HEK293 (cell line): ENCODE measurements at regions not wholly inside any gene's neighbourhood (a gene's known extent, or its start where the extent isn't known, plus 50 kb on each side); places are given as distances from the start of the nearest gene placed in this dataset.

ENCODE experiments used
- CTCF ChIA-PET: fragments of 350-600 bp; formaldehyde crosslinking; extraction: SDS; loops from one replicate; lab custom pipeline; 2021; ENCODE audit warnings: antibody characterized with exemption; lab: Yijun Ruan, JAX
- POLR2A ChIA-PET: fragments of 300-600 bp; formaldehyde crosslinking; extraction: SDS; loops from one replicate; lab custom pipeline; 2020; ENCODE audit warnings: antibody characterized with exemption, inconsistent platforms; lab: Yijun Ruan, JAX
- H3K27ac ChIP-seq: fragments of 200-500 bp; sonication (Bioruptor generic); 2 replicates; pipeline ENCODE4 v1.5.1; 2014; ENCODE audit warnings: low read depth, low read length, control low read depth, inconsistent platforms; ENCODE audit errors: extremely low read depth
- H3K36me3 ChIP-seq, 2 experiments: fragments of 200-500 bp in 1 of 2; sonication (Bioruptor generic) in 1 of 2; 1 replicate in 1 of 2; 2 replicates in 1 of 2; pipeline ENCODE4 v1.5.1; 2014 to 2017; ENCODE audit warnings: inconsistent platforms in 2 of 2, low read length in 2 of 2; ENCODE audit not compliant: control insufficient read depth in 2 of 2, insufficient read depth in 1 of 2
- H3K4me1 ChIP-seq: fragments of 200-500 bp; sonication (Bioruptor generic); 2 replicates; pipeline ENCODE4 v1.5.1; 2014; ENCODE audit warnings: mild to moderate bottlenecking, low read length, inconsistent platforms; ENCODE audit not compliant: control insufficient read depth, insufficient read depth
- H3K4me3 ChIP-seq: 2 replicates; pipeline ENCODE4 v1.5.1; 2011; ENCODE audit warnings: low read depth, mild to moderate bottlenecking, control low read depth, low read length, moderate library complexity
- H3K9me3 ChIP-seq: fragments of 200-500 bp; sonication (Bioruptor generic); 2 replicates; pipeline ENCODE4 v1.5.1; 2014; ENCODE audit warnings: low read depth, low read length, inconsistent platforms; ENCODE audit not compliant: control insufficient read depth, insufficient read depth
- EGR2 ChIP-seq: fragments of 450-650 bp; formaldehyde crosslinking; IDR thresholded peaks from 2 replicates; pipeline ENCODE4 v1.5.1; 2016; ENCODE audit warnings: low read depth, missing biosample characterization, missing genetic modification characterization
- KLF10 ChIP-seq: fragments of 450-650 bp; IDR thresholded peaks from 2 replicates; pipeline ENCODE4 v1.5.1; 2018; ENCODE audit warnings: missing biosample characterization, mild to moderate bottlenecking, missing genetic modification characterization
- KLF16 ChIP-seq: fragments of 450-650 bp; formaldehyde crosslinking; IDR thresholded peaks from 2 replicates; pipeline ENCODE4 v1.5.1; 2017; ENCODE audit warnings: missing biosample characterization, missing genetic modification characterization
- KLF7 ChIP-seq: fragments of 450-650 bp; formaldehyde crosslinking; IDR thresholded peaks from 2 replicates; pipeline ENCODE4 v1.5.1; 2016; ENCODE audit warnings: missing biosample characterization, missing genetic modification characterization, borderline replicate concordance
- REPIN1 ChIP-seq: fragments of 450-650 bp; formaldehyde crosslinking; IDR thresholded peaks from 2 replicates; pipeline ENCODE4 v1.5.1; 2017; ENCODE audit warnings: missing biosample characterization, missing genetic modification characterization, low read depth
- SCRT1 ChIP-seq: fragments of 450-650 bp; formaldehyde crosslinking; IDR thresholded peaks from 2 replicates; pipeline ENCODE4 v1.5.1; 2016; ENCODE audit warnings: missing biosample characterization, missing genetic modification characterization, borderline replicate concordance
- SP7 ChIP-seq: fragments of 450-650 bp; formaldehyde crosslinking; IDR thresholded peaks from 2 replicates; pipeline ENCODE4 v1.5.1; 2016; ENCODE audit warnings: missing biosample characterization, missing genetic modification characterization
- ZIC2 ChIP-seq: fragments of 450-650 bp; formaldehyde crosslinking; IDR thresholded peaks from 2 replicates; pipeline ENCODE4 v1.5.1; 2016; ENCODE audit warnings: missing biosample characterization, missing genetic modification characterization
- ZNF2 ChIP-seq: fragments of 450-650 bp; formaldehyde crosslinking; IDR thresholded peaks from 2 replicates; pipeline ENCODE4 v1.5.1; 2016; ENCODE audit warnings: missing biosample characterization, missing genetic modification characterization
- ZNF211 ChIP-seq: fragments of 450-650 bp; formaldehyde crosslinking; IDR thresholded peaks from 2 replicates; pipeline ENCODE4 v1.5.1; 2016; ENCODE audit warnings: low read depth, missing biosample characterization, missing genetic modification characterization
- ZNF221 ChIP-seq: fragments of 450-650 bp; formaldehyde crosslinking; IDR thresholded peaks from 2 replicates; pipeline ENCODE4 v1.5.1; 2017; ENCODE audit warnings: missing biosample characterization, missing genetic modification characterization, borderline replicate concordance
- ZNF23 ChIP-seq: fragments of 450-650 bp; formaldehyde crosslinking; IDR thresholded peaks from 2 replicates; pipeline ENCODE4 v1.5.1; 2016; ENCODE audit warnings: missing biosample characterization, missing genetic modification characterization, borderline replicate concordance
- ZNF274 ChIP-seq, 2 experiments: fragments of 200-500 bp in 1 of 2; fragments of 450-650 bp in 1 of 2; sonication (Bioruptor generic) in 1 of 2; formaldehyde crosslinking in 1 of 2; IDR thresholded peaks; 2 replicates each; pipeline versions ENCODE4 v1.5.1 to v1.6.1; 2014 to 2016; ENCODE audit warnings: borderline replicate concordance in 1 of 2, inconsistent platforms in 1 of 2, low read length in 1 of 2, missing biosample characterization in 1 of 2, missing genetic modification characterization in 1 of 2
- ZNF366 ChIP-seq: fragments of 450-650 bp; formaldehyde crosslinking; conservative IDR thresholded peaks from 2 replicates; pipeline ENCODE4 v1.5.1; 2016; ENCODE audit warnings: missing biosample characterization, missing genetic modification characterization
- ZNF548 ChIP-seq: fragments of 450-650 bp; formaldehyde crosslinking; IDR thresholded peaks from 2 replicates; pipeline ENCODE4 v1.5.1; 2016; ENCODE audit warnings: missing biosample characterization, missing genetic modification characterization
- ZNF600 ChIP-seq: fragments of 450-650 bp; formaldehyde crosslinking; IDR thresholded peaks from 2 replicates; pipeline ENCODE4 v1.5.1; 2016; ENCODE audit warnings: missing biosample characterization, missing genetic modification characterization
- ZNF677 ChIP-seq: fragments of 450-650 bp; IDR thresholded peaks from 2 replicates; pipeline ENCODE4 v1.5.0; 2018; ENCODE audit warnings: missing biosample characterization, mild to moderate bottlenecking, missing genetic modification characterization, moderate library complexity
- ZNF76 ChIP-seq: fragments of 450-650 bp; formaldehyde crosslinking; IDR thresholded peaks from 2 replicates; pipeline ENCODE4; 2016; ENCODE audit warnings: low read depth, missing biosample characterization, missing genetic modification characterization, borderline replicate concordance
- TF ChIP-seq, protein P1 (sequence below): fragments of 450-650 bp; formaldehyde crosslinking; IDR thresholded peaks from 2 replicates; pipeline ENCODE4 v1.5.1; 2016; ENCODE audit warnings: missing biosample characterization, missing genetic modification characterization
- TF ChIP-seq, protein P2 (sequence below): fragments of 450-650 bp; IDR thresholded peaks from 2 replicates; pipeline ENCODE4 v1.5.1; 2018; ENCODE audit warnings: missing biosample characterization, missing genetic modification characterization
- TF ChIP-seq, protein P3 (sequence below): fragments of 450-650 bp; formaldehyde crosslinking; IDR thresholded peaks from 2 replicates; pipeline ENCODE4 v1.5.1; 2016; ENCODE audit warnings: missing biosample characterization, missing genetic modification characterization
- TF ChIP-seq, protein P4 (sequence below): fragments of 450-650 bp; formaldehyde crosslinking; IDR thresholded peaks from 2 replicates; pipeline ENCODE4; 2016; ENCODE audit warnings: missing biosample characterization, missing genetic modification characterization
- TF ChIP-seq, protein P5 (sequence below): sonication (generic); formaldehyde crosslinking; IDR thresholded peaks from 2 replicates; pipeline ENCODE4 v1.8.1; 2022; ENCODE audit warnings: mild to moderate bottlenecking, moderate library complexity, missing genetic modification reagents

DNA sequence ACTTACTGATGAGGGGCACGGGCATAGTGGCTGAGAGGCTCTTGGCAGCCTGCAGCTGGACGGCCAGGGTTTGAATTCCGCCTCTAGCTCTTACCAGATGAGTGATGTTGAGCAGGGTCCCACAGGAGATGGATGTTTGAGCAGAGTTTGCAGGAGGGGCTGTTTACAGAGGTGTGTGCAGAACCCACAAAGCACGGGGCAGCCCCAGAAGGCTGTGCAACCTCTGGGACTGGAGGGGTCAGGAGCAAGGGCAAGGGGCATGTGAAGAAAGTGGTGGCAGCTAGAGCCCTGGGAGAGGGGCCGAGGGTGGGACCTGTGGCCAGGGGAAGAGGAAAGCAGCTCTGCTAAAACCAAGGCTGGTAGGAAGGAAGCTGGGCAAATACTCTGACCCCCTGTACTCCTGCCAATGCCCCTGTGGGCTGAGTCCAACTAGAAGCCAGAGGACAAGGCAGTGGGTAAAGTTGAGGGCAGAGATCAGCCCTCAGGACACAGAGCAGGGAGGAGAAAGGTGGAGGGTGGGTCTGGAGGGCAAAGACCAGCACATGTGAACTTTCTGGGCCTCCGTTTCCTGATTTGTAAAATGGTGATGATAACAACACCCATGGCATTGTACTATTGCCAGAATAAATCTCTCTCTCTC is 53.9 kb upstream of the ITGA11 start (continued):
- TF ChIP-seq, protein P1, sequence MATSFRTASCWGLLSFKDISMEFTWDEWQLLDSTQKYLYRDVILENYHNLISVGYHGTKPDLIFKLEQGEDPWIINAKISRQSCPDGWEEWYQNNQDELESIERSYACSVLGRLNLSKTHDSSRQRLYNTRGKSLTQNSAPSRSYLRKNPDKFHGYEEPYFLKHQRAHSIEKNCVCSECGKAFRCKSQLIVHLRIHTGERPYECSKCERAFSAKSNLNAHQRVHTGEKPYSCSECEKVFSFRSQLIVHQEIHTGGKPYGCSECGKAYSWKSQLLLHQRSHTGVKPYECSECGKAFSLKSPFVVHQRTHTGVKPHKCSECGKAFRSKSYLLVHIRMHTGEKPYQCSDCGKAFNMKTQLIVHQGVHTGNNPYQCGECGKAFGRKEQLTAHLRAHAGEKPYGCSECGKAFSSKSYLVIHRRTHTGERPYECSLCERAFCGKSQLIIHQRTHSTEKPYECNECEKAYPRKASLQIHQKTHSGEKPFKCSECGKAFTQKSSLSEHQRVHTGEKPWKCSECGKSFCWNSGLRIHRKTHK (tag by site-specific recombination) = no peak
- TF ChIP-seq ZNF600 (tag by site-specific recombination) = no peak
- no peak for TF ChIP-seq SP7 (tag by site-specific recombination)
- TF ChIP-seq, protein P2, sequence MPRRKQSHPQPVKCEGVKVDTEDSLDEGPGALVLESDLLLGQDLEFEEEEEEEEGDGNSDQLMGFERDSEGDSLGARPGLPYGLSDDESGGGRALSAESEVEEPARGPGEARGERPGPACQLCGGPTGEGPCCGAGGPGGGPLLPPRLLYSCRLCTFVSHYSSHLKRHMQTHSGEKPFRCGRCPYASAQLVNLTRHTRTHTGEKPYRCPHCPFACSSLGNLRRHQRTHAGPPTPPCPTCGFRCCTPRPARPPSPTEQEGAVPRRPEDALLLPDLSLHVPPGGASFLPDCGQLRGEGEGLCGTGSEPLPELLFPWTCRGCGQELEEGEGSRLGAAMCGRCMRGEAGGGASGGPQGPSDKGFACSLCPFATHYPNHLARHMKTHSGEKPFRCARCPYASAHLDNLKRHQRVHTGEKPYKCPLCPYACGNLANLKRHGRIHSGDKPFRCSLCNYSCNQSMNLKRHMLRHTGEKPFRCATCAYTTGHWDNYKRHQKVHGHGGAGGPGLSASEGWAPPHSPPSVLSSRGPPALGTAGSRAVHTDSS (tag by site-specific recombination) = no peak

DNA sequence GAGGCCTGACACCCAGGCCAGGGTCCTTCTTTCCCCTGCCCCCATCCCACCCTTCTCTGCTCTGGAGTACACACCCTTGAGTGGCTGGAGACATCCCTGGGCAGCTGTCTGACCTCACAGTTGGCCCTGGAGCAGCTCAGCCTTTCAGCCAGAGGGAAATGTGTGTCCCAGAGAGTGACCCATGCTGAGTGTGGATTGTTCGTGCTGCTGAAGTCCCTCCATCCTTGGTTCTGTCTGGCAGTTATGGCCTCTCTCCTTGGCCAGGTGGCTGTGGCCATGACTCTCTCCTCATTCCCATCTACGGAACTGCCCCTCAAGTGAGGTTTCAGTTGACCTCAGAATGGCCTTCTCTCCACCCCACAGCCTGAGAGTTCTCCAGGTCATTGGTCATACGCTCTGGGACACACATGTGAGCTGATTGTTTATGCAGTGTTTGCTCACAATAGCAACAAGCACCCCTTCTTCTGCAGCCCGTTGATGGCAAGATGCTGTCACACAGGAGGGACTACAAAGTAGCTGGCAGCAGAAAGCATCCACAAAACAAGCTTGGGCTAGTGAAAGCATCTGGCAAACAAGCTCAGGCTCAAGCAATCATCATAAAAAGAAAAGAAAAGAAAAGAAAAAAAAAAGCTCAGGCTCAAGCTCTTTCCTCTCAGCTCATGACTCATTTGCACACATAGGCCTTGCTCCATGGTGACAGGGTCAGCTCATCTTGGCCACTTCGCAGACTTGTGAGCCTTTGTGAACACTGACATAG is 55.3 kb upstream of the ITGA11 start:
- TF ChIP-seq, protein P3, sequence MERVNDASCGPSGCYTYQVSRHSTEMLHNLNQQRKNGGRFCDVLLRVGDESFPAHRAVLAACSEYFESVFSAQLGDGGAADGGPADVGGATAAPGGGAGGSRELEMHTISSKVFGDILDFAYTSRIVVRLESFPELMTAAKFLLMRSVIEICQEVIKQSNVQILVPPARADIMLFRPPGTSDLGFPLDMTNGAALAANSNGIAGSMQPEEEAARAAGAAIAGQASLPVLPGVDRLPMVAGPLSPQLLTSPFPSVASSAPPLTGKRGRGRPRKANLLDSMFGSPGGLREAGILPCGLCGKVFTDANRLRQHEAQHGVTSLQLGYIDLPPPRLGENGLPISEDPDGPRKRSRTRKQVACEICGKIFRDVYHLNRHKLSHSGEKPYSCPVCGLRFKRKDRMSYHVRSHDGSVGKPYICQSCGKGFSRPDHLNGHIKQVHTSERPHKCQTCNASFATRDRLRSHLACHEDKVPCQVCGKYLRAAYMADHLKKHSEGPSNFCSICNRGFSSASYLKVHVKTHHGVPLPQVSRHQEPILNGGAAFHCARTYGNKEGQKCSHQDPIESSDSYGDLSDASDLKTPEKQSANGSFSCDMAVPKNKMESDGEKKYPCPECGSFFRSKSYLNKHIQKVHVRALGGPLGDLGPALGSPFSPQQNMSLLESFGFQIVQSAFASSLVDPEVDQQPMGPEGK (tag by site-specific recombination) = no peak
- TF ChIP-seq, protein P4, sequence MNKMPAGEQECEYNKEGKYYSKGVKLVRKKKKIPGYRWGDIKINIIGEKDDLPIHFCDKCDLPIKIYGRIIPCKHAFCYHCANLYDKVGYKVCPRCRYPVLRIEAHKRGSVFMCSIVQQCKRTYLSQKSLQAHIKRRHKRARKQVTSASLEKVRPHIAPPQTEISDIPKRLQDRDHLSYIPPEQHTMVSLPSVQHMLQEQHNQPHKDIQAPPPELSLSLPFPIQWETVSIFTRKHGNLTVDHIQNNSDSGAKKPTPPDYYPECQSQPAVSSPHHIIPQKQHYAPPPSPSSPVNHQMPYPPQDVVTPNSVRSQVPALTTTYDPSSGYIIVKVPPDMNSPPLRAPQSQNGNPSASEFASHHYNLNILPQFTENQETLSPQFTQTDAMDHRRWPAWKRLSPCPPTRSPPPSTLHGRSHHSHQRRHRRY (tag by site-specific recombination) = no peak
- TF ChIP-seq KLF16 (tag by site-specific recombination) (no peak), ZNF76 (tag by site-specific recombination) (no peak), REPIN1 (tag by site-specific recombination) (no peak), ZIC2 (tag by site-specific recombination) (no peak), KLF7 (no peak), ZNF2 (tag by site-specific recombination) (no peak), ZNF548 (tag by site-specific recombination) (no peak), KLF10 (tag by site-specific recombination) (no peak), ZNF274 (IDR thresholded peaks at IDR 0.05; ENCODE audit: low read length) (no peak), ZNF274 (tag by site-specific recombination; IDR thresholded peaks at IDR 0.05; ENCODE audit: borderline replicate concordance) (no peak), ZNF23 (tag by site-specific recombination) (no peak), ZNF221 (no peak), EGR2 (tag by site-specific recombination) (no peak), ZNF677 (tag by site-specific recombination) (no peak), ZNF366 (tag by site-specific recombination) (no peak), ZNF211 (tag by site-specific recombination) (no peak), SCRT1 (tag by site-specific recombination) (no peak)
- TF ChIP-seq, protein P5, sequence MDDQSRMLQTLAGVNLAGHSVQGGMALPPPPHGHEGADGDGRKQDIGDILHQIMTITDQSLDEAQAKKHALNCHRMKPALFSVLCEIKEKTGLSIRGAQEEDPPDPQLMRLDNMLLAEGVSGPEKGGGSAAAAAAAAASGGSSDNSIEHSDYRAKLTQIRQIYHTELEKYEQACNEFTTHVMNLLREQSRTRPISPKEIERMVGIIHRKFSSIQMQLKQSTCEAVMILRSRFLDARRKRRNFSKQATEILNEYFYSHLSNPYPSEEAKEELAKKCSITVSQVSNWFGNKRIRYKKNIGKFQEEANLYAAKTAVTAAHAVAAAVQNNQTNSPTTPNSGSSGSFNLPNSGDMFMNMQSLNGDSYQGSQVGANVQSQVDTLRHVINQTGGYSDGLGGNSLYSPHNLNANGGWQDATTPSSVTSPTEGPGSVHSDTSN (CRISPR knock-in tag) = no peak
- TF ChIP-seq, all 188 proteins: peak for 0
- ChIA-PET POLR2A (no interaction called here), CTCF (interaction anchor here (1.0 to 1.3 kb wide), 3 partner anchors 15 to 181 kb away, joined by 3 to 5 read pairs (median 4); no protein-coding TSS in a partner anchor)
- Histone ChIP-seq H3K4me1 (no peaks in the 10 kb centered on the region), H3K4me3 (no peak overlapping the region), H3K9me3 (no peaks in the 10 kb centered on the region), H3K27ac (no peak overlapping the region), H3K36me3 (no peaks in the 10 kb centered on the region)
